ENCODE measurements at regions not wholly inside any gene's neighbourhood (a gene's known extent, or its start where the extent isn't known, plus 50 kb on each side); places are given as distances from the start of the nearest gene placed in this dataset.

DNA sequence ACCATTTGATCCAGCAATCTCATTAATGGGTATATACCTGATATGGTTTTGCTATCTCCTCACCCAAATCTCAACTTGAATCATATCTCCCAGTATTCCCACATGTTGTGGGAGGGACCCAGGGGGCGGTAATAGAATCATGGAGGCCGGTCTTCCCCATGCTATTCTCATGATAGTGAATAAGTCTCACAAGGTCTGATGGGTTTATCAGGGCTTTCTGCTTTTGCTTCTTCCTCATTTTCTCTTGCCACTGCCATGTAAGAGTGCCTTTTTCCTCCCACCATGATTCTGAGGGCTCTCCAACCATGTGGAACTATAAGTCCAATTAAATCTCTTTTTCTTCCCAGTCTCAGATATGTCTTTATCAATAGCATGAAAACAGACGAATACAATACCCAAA, 74.5 kb upstream of the APC start:
- Histone ChIP-seq H3K4me3 (ENCODE audit: low read length) (no peak overlapping the region), H3K27me3 (ENCODE audit: control insufficient read depth, insufficient read depth, low read length, poor library complexity, severe bottlenecking) (no peaks in the 10 kb centered on the region), H3K36me3 (ENCODE audit: control insufficient read depth, insufficient read depth, low read length) (no peaks in the 10 kb centered on the region), H3K4me1 (ENCODE audit: control insufficient read depth, insufficient read depth, low read length) (no peaks in the 10 kb centered on the region), H3K9ac (ENCODE audit: extremely low read depth, low read length, poor library complexity, severe bottlenecking) (no peak overlapping the region), H3K27ac (ENCODE audit: low read depth, low read length) (no peak overlapping the region), H3K9me3 (ENCODE audit: control insufficient read depth, low read length) (no peaks in the 10 kb centered on the region)
- no peak for DNase-seq
- no peaks in the 10 kb centered on the region for H3K36me3 Mint-ChIP-seq (ENCODE audit: low read depth)
- TF ChIP-seq, protein P1, sequence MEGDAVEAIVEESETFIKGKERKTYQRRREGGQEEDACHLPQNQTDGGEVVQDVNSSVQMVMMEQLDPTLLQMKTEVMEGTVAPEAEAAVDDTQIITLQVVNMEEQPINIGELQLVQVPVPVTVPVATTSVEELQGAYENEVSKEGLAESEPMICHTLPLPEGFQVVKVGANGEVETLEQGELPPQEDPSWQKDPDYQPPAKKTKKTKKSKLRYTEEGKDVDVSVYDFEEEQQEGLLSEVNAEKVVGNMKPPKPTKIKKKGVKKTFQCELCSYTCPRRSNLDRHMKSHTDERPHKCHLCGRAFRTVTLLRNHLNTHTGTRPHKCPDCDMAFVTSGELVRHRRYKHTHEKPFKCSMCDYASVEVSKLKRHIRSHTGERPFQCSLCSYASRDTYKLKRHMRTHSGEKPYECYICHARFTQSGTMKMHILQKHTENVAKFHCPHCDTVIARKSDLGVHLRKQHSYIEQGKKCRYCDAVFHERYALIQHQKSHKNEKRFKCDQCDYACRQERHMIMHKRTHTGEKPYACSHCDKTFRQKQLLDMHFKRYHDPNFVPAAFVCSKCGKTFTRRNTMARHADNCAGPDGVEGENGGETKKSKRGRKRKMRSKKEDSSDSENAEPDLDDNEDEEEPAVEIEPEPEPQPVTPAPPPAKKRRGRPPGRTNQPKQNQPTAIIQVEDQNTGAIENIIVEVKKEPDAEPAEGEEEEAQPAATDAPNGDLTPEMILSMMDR (conservative IDR thresholded peaks at IDR 0.05), result no peak
- no peaks in the 10 kb centered on the region for H3K9me3 Mint-ChIP-seq
- no peak overlapping the region for H3K4me3 Mint-ChIP-seq
- H3K27ac Mint-ChIP-seq, result no peak overlapping the region
- H3K27me3 Mint-ChIP-seq (ENCODE audit: insufficient read depth), result no peaks in the 10 kb centered on the region
- H3K4me1 Mint-ChIP-seq, result no peaks in the 10 kb centered on the region
- WGBS, 2 experiments (ENCODE audit: insufficient coverage in 1 of 2, insufficient read length in 1 of 2), result 87 to 94% methylated on average over 3 of the region's 3 CpGs

DNA sequence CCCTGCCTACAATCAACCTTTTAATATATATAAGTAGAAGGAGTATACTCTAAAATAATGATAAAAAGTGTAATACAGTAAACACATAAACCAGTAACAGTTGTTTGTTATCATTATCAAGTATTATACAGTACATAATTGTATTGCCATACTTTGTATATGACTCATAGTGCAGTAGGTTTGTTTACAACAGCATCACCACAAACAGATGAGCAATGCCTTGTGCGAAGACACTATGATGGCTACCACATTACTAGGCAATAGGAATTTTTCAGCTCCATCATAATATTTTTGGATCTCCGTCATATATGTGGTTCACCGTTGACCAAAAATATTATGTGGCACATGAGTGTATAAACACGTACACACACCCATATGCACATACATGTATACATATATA, 69.7 kb upstream of the APC start:
- Mint-ChIP-seq H3K36me3 (ENCODE audit: low read depth) (no peaks in the 10 kb centered on the region), H3K4me3 (no peak overlapping the region), H3K9me3 (no peaks in the 10 kb centered on the region), H3K4me1 (no peaks in the 10 kb centered on the region), H3K27me3 (ENCODE audit: insufficient read depth) (no peaks in the 10 kb centered on the region), H3K27ac (no peak overlapping the region)
- H3K36me3 ChIP-seq (ENCODE audit: control insufficient read depth, insufficient read depth, low read length), result no peaks in the 10 kb centered on the region
- no peak for DNase-seq
- TF ChIP-seq, protein P1 (conservative IDR thresholded peaks at IDR 0.05), result no peak
- H3K4me1 ChIP-seq (ENCODE audit: control insufficient read depth, insufficient read depth, low read length), result no peaks in the 10 kb centered on the region
- no peaks in the 10 kb centered on the region for H3K27me3 ChIP-seq (ENCODE audit: control insufficient read depth, insufficient read depth, low read length, poor library complexity, severe bottlenecking)
- no peak overlapping the region for H3K9ac ChIP-seq (ENCODE audit: extremely low read depth, low read length, poor library complexity, severe bottlenecking)
- H3K9me3 ChIP-seq (ENCODE audit: control insufficient read depth, low read length), result no peaks in the 10 kb centered on the region
- H3K4me3 ChIP-seq (ENCODE audit: low read length), result no peak overlapping the region
- 92% methylated on average over 2 to 3 of the region's 4 CpGs for WGBS, 2 experiments (ENCODE audit: insufficient coverage in 1 of 2, insufficient read length in 1 of 2)
- H3K27ac ChIP-seq (ENCODE audit: low read depth, low read length), result no peak overlapping the region

DNA sequence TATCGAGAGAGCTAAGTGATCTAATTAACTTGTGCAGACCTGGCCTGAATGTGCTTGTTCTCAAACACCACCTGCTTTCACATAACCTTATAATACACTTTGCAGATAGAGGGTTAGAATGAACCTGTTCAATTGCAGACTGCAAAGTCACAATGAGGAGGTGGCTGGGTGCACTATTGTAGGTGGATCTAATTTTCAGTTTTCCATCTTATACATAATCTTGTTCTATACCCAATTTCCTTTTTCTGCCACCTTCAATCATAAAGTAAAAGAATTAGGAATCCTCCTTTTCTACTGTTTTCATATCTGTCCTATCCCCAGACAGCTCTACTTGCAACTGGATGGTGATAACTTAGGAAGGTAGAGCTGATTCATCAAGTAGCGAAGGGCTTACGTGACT, 68.8 kb upstream of the APC start:
- H3K27me3 ChIP-seq (ENCODE audit: control insufficient read depth, insufficient read depth, low read length, poor library complexity, severe bottlenecking), result no peaks in the 10 kb centered on the region
- Mint-ChIP-seq H3K9me3 (no peaks in the 10 kb centered on the region), H3K4me1 (no peaks in the 10 kb centered on the region), H3K27ac (no peak overlapping the region), H3K36me3 (ENCODE audit: low read depth) (no peaks in the 10 kb centered on the region), H3K27me3 (ENCODE audit: insufficient read depth) (peaks cover 2% of the 10 kb centered on the region), H3K4me3 (no peak overlapping the region)
- H3K9ac ChIP-seq (ENCODE audit: extremely low read depth, low read length, poor library complexity, severe bottlenecking), result no peak overlapping the region
- WGBS, 2 experiments (ENCODE audit: insufficient coverage in 1 of 2, insufficient read length in 1 of 2), result 80 to 92% methylated on average over 1 to 3 of the region's 3 CpGs
- no peak overlapping the region for H3K27ac ChIP-seq (ENCODE audit: low read depth, low read length)
- H3K4me3 ChIP-seq (ENCODE audit: low read length), result no peak overlapping the region
- no peaks in the 10 kb centered on the region for H3K36me3 ChIP-seq (ENCODE audit: control insufficient read depth, insufficient read depth, low read length)
- H3K9me3 ChIP-seq (ENCODE audit: control insufficient read depth, low read length), result no peaks in the 10 kb centered on the region
- DNase-seq, result no peak
- H3K4me1 ChIP-seq (ENCODE audit: control insufficient read depth, insufficient read depth, low read length), result no peaks in the 10 kb centered on the region
- TF ChIP-seq, protein P1 (conservative IDR thresholded peaks at IDR 0.05), result no peak
